ENCODE measurements at regions not wholly inside any gene's neighbourhood (a gene's known extent, or its start where the extent isn't known, plus 50 kb on each side); places are given as distances from the start of the nearest gene placed in this dataset.

- TF ChIP-seq CTCF (IDR thresholded peaks at IDR 0.05) (no peak), ZFX (IDR thresholded peaks at IDR 0.05; ENCODE audit: borderline replicate concordance) (no peak)
Measured at GRCh38 chr13:50581586-50582196, 261.8 kb downstream of the DLEU7 start.
